Activated B cell treated with CpG ODN at 0.5 μM for 24 hours (primary cell): ENCODE measurements at regions not wholly inside any gene's neighbourhood (a gene's known extent, or its start where the extent isn't known, plus 50 kb on each side); places are given as distances from the start of the nearest gene placed in this dataset.

ENCODE experiments used
- ATAC-seq: fragments of 200-7000 bp; cut with Tn5 transposase; one replicate; pipeline ENCODE4 v1.10.0; 2021; ENCODE audit warnings: low read depth, mild to moderate bottlenecking, moderate library complexity
- CTCF ChIA-PET: fragments of 350-600 bp; sonication (Branson Sonifier 250); formaldehyde crosslinking; loops from one replicate; lab custom pipeline; 2021; ENCODE audit warnings: antibody characterized with exemption; lab: Charles Lee
- POLR2A ChIA-PET: fragments of 350-600 bp; sonication (Branson Sonifier 250); formaldehyde crosslinking; loops from one replicate; lab custom pipeline; 2021; ENCODE audit warnings: antibody characterized with exemption; lab: Charles Lee
- DNase-seq: peaks from one replicate; pipeline ENCODE4 v3.0.0; 2022
- H3K27ac Mint-ChIP-seq: one replicate; pipeline ENCODE4 v1.8.0; 2020; ENCODE audit warnings: mixed read lengths
- H3K27me3 Mint-ChIP-seq: one replicate; pipeline ENCODE4 v1.8.0; 2021; ENCODE audit warnings: mixed read lengths
- H3K36me3 Mint-ChIP-seq: one replicate; pipeline ENCODE4 v1.8.0; 2021; ENCODE audit warnings: low read depth, mixed read lengths
- H3K4me1 Mint-ChIP-seq: one replicate; pipeline ENCODE4 v1.8.0; 2021; ENCODE audit warnings: mixed read lengths
- H3K4me3 Mint-ChIP-seq: one replicate; pipeline ENCODE4 v1.8.0; 2020; ENCODE audit warnings: mild to moderate bottlenecking, mixed read lengths
- H3K9me3 Mint-ChIP-seq: one replicate; pipeline ENCODE4 v1.8.0; 2020; ENCODE audit warnings: mixed read lengths
- CTCF ChIP-seq: fragments of 200-600 bp; IDR thresholded peaks from one replicate; pipeline ENCODE4 v1.8.0; 2022; ENCODE audit warnings: antibody characterized with exemption, mild to moderate bottlenecking
- intact Hi-C: fragments of 100-400 bp; cut with micrococcal nuclease; formaldehyde crosslinking; loops from one replicate; pipeline ENCODE4 v1.15.1; 2024

- TF ChIP-seq CTCF: no peak
- no peaks in the 10 kb centered on the region for H3K36me3 Mint-ChIP-seq
- ChIA-PET CTCF (no interaction called here), POLR2A (no interaction called here)
- no peak overlapping the region for H3K4me3 Mint-ChIP-seq
- no peak for DNase-seq
- H3K9me3 Mint-ChIP-seq: no peaks in the 10 kb centered on the region
- H3K4me1 Mint-ChIP-seq: no peaks in the 10 kb centered on the region
- intact Hi-C loops: no loop called here
- H3K27me3 Mint-ChIP-seq: peaks cover 18% of the 10 kb centered on the region
- H3K27ac Mint-ChIP-seq: no peak overlapping the region
- ATAC-seq: no peak
These were observed 63.5 kb downstream of the C9orf50 start for GRCh38 chr9:129557192-129558036.

- ATAC-seq (no peak), DNase-seq (no peak)
- Mint-ChIP-seq H3K27me3 (peaks cover 24% of the 10 kb centered on the region), H3K4me1 (no peaks in the 10 kb centered on the region), H3K27ac (no peak overlapping the region), H3K4me3 (no peak overlapping the region), H3K36me3 (no peaks in the 10 kb centered on the region), H3K9me3 (no peaks in the 10 kb centered on the region)
- CTCF ChIA-PET: no interaction called here
- intact Hi-C loops: no loop called here
- POLR2A ChIA-PET: no interaction called here
- TF ChIP-seq CTCF: no peak
These were observed 64.3 kb downstream of the C9orf50 start for GRCh38 chr9:129556491-129557191.

- CTCF ChIA-PET: no interaction called here
- no peak for DNase-seq
- intact Hi-C loops: no loop called here
- H3K4me1 Mint-ChIP-seq: peaks cover under 1% of the 10 kb centered on the region
- POLR2A ChIA-PET: no interaction called here
- H3K36me3 Mint-ChIP-seq: no peaks in the 10 kb centered on the region
- no peak for ATAC-seq
- no peak overlapping the region for H3K27ac Mint-ChIP-seq
- H3K9me3 Mint-ChIP-seq: no peaks in the 10 kb centered on the region
- TF ChIP-seq CTCF: no peak
- peaks cover 23% of the 10 kb centered on the region for H3K27me3 Mint-ChIP-seq
- H3K4me3 Mint-ChIP-seq: no peak overlapping the region
These were observed 65.2 kb downstream of the C9orf50 start for GRCh38 chr9:129555512-129556215.

- CTCF ChIA-PET: no interaction called here
- no peak for TF ChIP-seq CTCF
- POLR2A ChIA-PET: no interaction called here
- Mint-ChIP-seq H3K27me3 (peaks cover 26% of the 10 kb centered on the region), H3K4me3 (no peak overlapping the region), H3K27ac (no peak overlapping the region), H3K4me1 (peaks cover 4% of the 10 kb centered on the region), H3K9me3 (no peaks in the 10 kb centered on the region), H3K36me3 (no peaks in the 10 kb centered on the region)
- no peak for DNase-seq
- intact Hi-C loops: no loop called here
- no peak for ATAC-seq
These were observed 66.3 kb downstream of the C9orf50 start for GRCh38 chr9:129554649-129555048.

GRCh38 chr9:129553277-129553676 is 67.6 kb downstream of the C9orf50 start:
- no peak for DNase-seq
- H3K36me3 Mint-ChIP-seq: no peaks in the 10 kb centered on the region
- peaks cover 33% of the 10 kb centered on the region for H3K27me3 Mint-ChIP-seq
- H3K4me3 Mint-ChIP-seq: no peak overlapping the region
- no peaks in the 10 kb centered on the region for H3K9me3 Mint-ChIP-seq
- CTCF ChIA-PET: no interaction called here
- ATAC-seq: no peak
- no peak for TF ChIP-seq CTCF
- POLR2A ChIA-PET: interaction anchor here (0.6 kb wide), 1 partner anchor 64 kb away, joined by 3 read pairs; no protein-coding TSS in a partner anchor
- H3K4me1 Mint-ChIP-seq: peaks cover 4% of the 10 kb centered on the region
- H3K27ac Mint-ChIP-seq: no peak overlapping the region
- intact Hi-C loops: no loop called here
